ENCODE measurements at regions not wholly inside any gene's neighbourhood (a gene's known extent, or its start where the extent isn't known, plus 50 kb on each side); places are given as distances from the start of the nearest gene placed in this dataset.

- no peaks in the 10 kb centered on the region for H3K4me1 ChIP-seq (ENCODE audit: control insufficient read depth, extremely low read depth, insufficient read depth, low read length)
- dilution Hi-C loops (cut with MboI; ENCODE audit: extremely low pct_ligation_motif_present, low sequenced_read_pairs): no loop called here
- H3K9me1 ChIP-seq (ENCODE audit: control insufficient read depth, extremely low read depth, insufficient read depth, low read length): no peaks in the 10 kb centered on the region
- H3K4me3 ChIP-seq (ENCODE audit: control insufficient read depth in 2 of 3, extremely low read depth in 1 of 3, insufficient read depth in 2 of 3, low read depth in 1 of 3, low read length in 3 of 3): no peak overlapping the region
- no peak for FAIRE-seq
- no peaks in the 10 kb centered on the region for H3K9me3 ChIP-seq (ENCODE audit: control insufficient read depth, low read depth, low read length)
- TF ChIP-seq, protein P1, sequence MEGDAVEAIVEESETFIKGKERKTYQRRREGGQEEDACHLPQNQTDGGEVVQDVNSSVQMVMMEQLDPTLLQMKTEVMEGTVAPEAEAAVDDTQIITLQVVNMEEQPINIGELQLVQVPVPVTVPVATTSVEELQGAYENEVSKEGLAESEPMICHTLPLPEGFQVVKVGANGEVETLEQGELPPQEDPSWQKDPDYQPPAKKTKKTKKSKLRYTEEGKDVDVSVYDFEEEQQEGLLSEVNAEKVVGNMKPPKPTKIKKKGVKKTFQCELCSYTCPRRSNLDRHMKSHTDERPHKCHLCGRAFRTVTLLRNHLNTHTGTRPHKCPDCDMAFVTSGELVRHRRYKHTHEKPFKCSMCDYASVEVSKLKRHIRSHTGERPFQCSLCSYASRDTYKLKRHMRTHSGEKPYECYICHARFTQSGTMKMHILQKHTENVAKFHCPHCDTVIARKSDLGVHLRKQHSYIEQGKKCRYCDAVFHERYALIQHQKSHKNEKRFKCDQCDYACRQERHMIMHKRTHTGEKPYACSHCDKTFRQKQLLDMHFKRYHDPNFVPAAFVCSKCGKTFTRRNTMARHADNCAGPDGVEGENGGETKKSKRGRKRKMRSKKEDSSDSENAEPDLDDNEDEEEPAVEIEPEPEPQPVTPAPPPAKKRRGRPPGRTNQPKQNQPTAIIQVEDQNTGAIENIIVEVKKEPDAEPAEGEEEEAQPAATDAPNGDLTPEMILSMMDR (optimal IDR thresholded peaks at IDR 0.05 in 1 of 3, IDR thresholded peaks at IDR 0.05 in 1 of 3, conservative IDR thresholded peaks at IDR 0.05 in 1 of 3; ENCODE audit: extremely low read depth in 1 of 3, insufficient read depth in 2 of 3, low read length in 3 of 3): no peak
- TF ChIP-seq EZH2 (IDR thresholded peaks at IDR 0.05; ENCODE audit: low read length): no peak
- H3K27ac ChIP-seq (ENCODE audit: control insufficient read depth, insufficient read depth, low read length): no peak overlapping the region
- H3K9ac ChIP-seq (ENCODE audit: control insufficient read depth, extremely low read depth, insufficient read depth, low read length): no peak overlapping the region
- no peaks in the 10 kb centered on the region for H3K27me3 ChIP-seq (ENCODE audit: control insufficient read depth, extremely low read depth, insufficient read depth, low read length)
- no peaks in the 10 kb centered on the region for H4K20me1 ChIP-seq (ENCODE audit: control insufficient read depth, extremely low read depth, insufficient read depth, low read length)
- H3K4me2 ChIP-seq (ENCODE audit: control insufficient read depth, extremely low read depth, insufficient read depth, low read depth, low read length): no peak overlapping the region
- no peak overlapping the region for H2AFZ ChIP-seq (ENCODE audit: control insufficient read depth, low read length)
- no peaks in the 10 kb centered on the region for H3K36me3 ChIP-seq (ENCODE audit: control insufficient read depth in 2 of 2, extremely low read depth in 1 of 2, insufficient read depth in 2 of 2, low read length in 2 of 2)
- no peaks in the 10 kb centered on the region for H3K79me2 ChIP-seq (ENCODE audit: control insufficient read depth, insufficient read depth, low read length)
- no peak for DNase-seq (ENCODE audit: low read depth, low spot score)
Measured at GRCh38 chr15:95409211-95409610, 921.3 kb upstream of the NR2F2 start.

DNA sequence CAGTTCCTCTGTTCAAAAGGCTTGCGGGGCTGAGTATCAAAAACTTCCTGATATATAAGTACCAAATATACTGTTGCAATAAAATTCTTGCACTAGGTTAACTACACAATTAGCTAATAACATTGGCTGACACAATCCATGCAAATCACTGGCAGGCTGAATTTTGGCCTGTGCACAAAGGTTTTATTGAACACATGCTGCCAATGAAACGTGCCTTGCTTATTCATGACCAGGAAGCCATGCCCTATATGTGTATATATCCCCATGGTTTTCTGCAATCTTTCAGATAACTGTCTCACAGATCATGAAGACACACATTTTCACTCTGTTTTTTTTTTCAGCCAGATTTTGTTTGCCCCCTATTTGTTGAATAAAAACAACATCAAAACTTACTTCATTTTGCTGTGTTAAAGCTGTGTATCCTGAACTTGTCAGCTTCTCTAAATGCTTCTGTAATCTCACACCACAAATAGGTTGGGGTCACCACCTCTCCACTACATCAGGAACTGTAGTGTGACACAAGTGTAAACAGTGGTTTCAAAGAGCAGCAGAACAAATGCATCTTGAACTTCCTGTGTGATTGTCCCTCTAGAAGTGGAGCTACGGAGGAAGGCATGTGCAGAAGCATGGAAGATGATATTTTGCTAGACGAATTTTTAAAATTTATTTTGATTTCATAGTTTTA, 920.7 kb upstream of the NR2F2 start:
- H2AFZ ChIP-seq (ENCODE audit: control insufficient read depth, low read length): no peak overlapping the region
- no peaks in the 10 kb centered on the region for H3K27me3 ChIP-seq (ENCODE audit: control insufficient read depth, extremely low read depth, insufficient read depth, low read length)
- no peaks in the 10 kb centered on the region for H3K9me3 ChIP-seq (ENCODE audit: control insufficient read depth, low read depth, low read length)
- no peak overlapping the region for H3K27ac ChIP-seq (ENCODE audit: control insufficient read depth, insufficient read depth, low read length)
- no peaks in the 10 kb centered on the region for H3K9me1 ChIP-seq (ENCODE audit: control insufficient read depth, extremely low read depth, insufficient read depth, low read length)
- no peaks in the 10 kb centered on the region for H3K4me1 ChIP-seq (ENCODE audit: control insufficient read depth, extremely low read depth, insufficient read depth, low read length)
- TF ChIP-seq, protein P1 (optimal IDR thresholded peaks at IDR 0.05 in 1 of 3, IDR thresholded peaks at IDR 0.05 in 1 of 3, conservative IDR thresholded peaks at IDR 0.05 in 1 of 3; ENCODE audit: extremely low read depth in 1 of 3, insufficient read depth in 2 of 3, low read length in 3 of 3): no peak
- no peak for TF ChIP-seq EZH2 (IDR thresholded peaks at IDR 0.05; ENCODE audit: low read length)
- dilution Hi-C loops (cut with MboI; ENCODE audit: extremely low pct_ligation_motif_present, low sequenced_read_pairs): no loop called here
- no peaks in the 10 kb centered on the region for H3K79me2 ChIP-seq (ENCODE audit: control insufficient read depth, insufficient read depth, low read length)
- FAIRE-seq (no peak), DNase-seq (ENCODE audit: low read depth, low spot score) (no peak)
- no peaks in the 10 kb centered on the region for H3K36me3 ChIP-seq (ENCODE audit: control insufficient read depth in 2 of 2, extremely low read depth in 1 of 2, insufficient read depth in 2 of 2, low read length in 2 of 2)
- H3K4me2 ChIP-seq (ENCODE audit: control insufficient read depth, extremely low read depth, insufficient read depth, low read depth, low read length): no peak overlapping the region
- H3K9ac ChIP-seq (ENCODE audit: control insufficient read depth, extremely low read depth, insufficient read depth, low read length): no peak overlapping the region
- no peak overlapping the region for H3K4me3 ChIP-seq (ENCODE audit: control insufficient read depth in 2 of 3, extremely low read depth in 1 of 3, insufficient read depth in 2 of 3, low read depth in 1 of 3, low read length in 3 of 3)
- H4K20me1 ChIP-seq (ENCODE audit: control insufficient read depth, extremely low read depth, insufficient read depth, low read length): no peaks in the 10 kb centered on the region

Measured in keratinocyte (primary cell).